Nephron progenitor cell (in vitro differentiated cells): ENCODE measurements at regions not wholly inside any gene's neighbourhood (a gene's known extent, or its start where the extent isn't known, plus 50 kb on each side); places are given as distances from the start of the nearest gene placed in this dataset.
A peak's percentile ranks its signal among the peaks of the same experiment; 100 is the strongest.

Experiments used
- DNase-seq: peaks from one replicate; pipeline ENCODE4 v3.0.0; 2021
- H3K27ac Mint-ChIP-seq: 2 replicates; pipeline ENCODE4 v1.8.0; 2021; ENCODE audit warnings: mild to moderate bottlenecking, moderate library complexity, mixed read lengths
- H3K27me3 Mint-ChIP-seq: 2 replicates; pipeline ENCODE4 v1.8.0; 2021; ENCODE audit warnings: mild to moderate bottlenecking, low read depth, mixed read lengths; ENCODE audit not compliant: poor library complexity
- H3K36me3 Mint-ChIP-seq: 2 replicates; pipeline ENCODE4 v1.8.0; 2021; ENCODE audit warnings: low read depth, mixed read lengths
- H3K4me1 Mint-ChIP-seq: 2 replicates; pipeline ENCODE4 v1.8.0; 2021; ENCODE audit warnings: mixed read lengths
- H3K4me3 Mint-ChIP-seq: 2 replicates; pipeline ENCODE4 v1.8.0; 2021; ENCODE audit warnings: mild to moderate bottlenecking, moderate library complexity, mixed read lengths
- H3K9me3 Mint-ChIP-seq: 2 replicates; pipeline ENCODE4 v1.8.0; 2021; ENCODE audit warnings: mild to moderate bottlenecking, moderate library complexity, mixed read lengths
- CTCF ChIP-seq: fragments of 200-600 bp; sonication (generic); IDR thresholded peaks from 2 replicates; pipeline ENCODE4 v1.5.0; 2021; ENCODE audit warnings: antibody characterized with exemption

GRCh38 chr1:29868096-29868495 is 631.8 kb downstream of the PTPRU start:
- TF ChIP-seq CTCF = no peak
- H3K4me3 Mint-ChIP-seq = no peak overlapping the region
- H3K27ac Mint-ChIP-seq = no peak overlapping the region
- H3K4me1 Mint-ChIP-seq = peaks cover 28% of the 10 kb centered on the region
- peaks cover 6% of the 10 kb centered on the region for H3K9me3 Mint-ChIP-seq
- no peak for DNase-seq
- H3K36me3 Mint-ChIP-seq = no peaks in the 10 kb centered on the region
- peaks cover 3% of the 10 kb centered on the region for H3K27me3 Mint-ChIP-seq

GRCh38 chr1:29865051-29865450 is 628.7 kb downstream of the PTPRU start:
- peaks cover 28% of the 10 kb centered on the region for H3K4me1 Mint-ChIP-seq
- H3K36me3 Mint-ChIP-seq = peaks cover 6% of the 10 kb centered on the region
- peaks cover 3% of the 10 kb centered on the region for H3K27me3 Mint-ChIP-seq
- DNase-seq = no peak
- peak overlapping the region; percentile 41 for H3K27ac Mint-ChIP-seq
- H3K4me3 Mint-ChIP-seq = peak overlapping the region; percentile 8
- H3K9me3 Mint-ChIP-seq = peaks cover 20% of the 10 kb centered on the region
- no peak for TF ChIP-seq CTCF

GRCh38 chr1:29864431-29865022 is 628.2 kb downstream of the PTPRU start:
- Mint-ChIP-seq H3K27me3 (peaks cover 3% of the 10 kb centered on the region), H3K4me3 (no peak overlapping the region), H3K36me3 (peaks cover 6% of the 10 kb centered on the region), H3K27ac (no peak overlapping the region), H3K9me3 (peaks cover 16% of the 10 kb centered on the region), H3K4me1 (peaks cover 28% of the 10 kb centered on the region)
- TF ChIP-seq CTCF = no peak
- DNase-seq = no peak

- H3K27me3 Mint-ChIP-seq = peaks cover 2% of the 10 kb centered on the region
- DNase-seq = no peak
- peaks cover 14% of the 10 kb centered on the region for H3K9me3 Mint-ChIP-seq
These were observed 625.6 kb downstream of the PTPRU start for GRCh38 chr1:29861922-29862321.

GRCh38 chr1:29861446-29861845 is 625.1 kb downstream of the PTPRU start:
- TF ChIP-seq CTCF = no peak
- Mint-ChIP-seq H3K36me3 (peaks cover 6% of the 10 kb centered on the region), H3K4me3 (no peak overlapping the region), H3K4me1 (peaks cover 29% of the 10 kb centered on the region), H3K27me3 (no peaks in the 10 kb centered on the region), H3K9me3 (peaks cover 14% of the 10 kb centered on the region), H3K27ac (no peak overlapping the region)
- DNase-seq = no peak

More at GRCh38 chr1:29861922-29862321, 625.6 kb downstream of the PTPRU start:
- Mint-ChIP-seq H3K27ac (no peak overlapping the region), H3K4me1 (peaks cover 29% of the 10 kb centered on the region), H3K36me3 (peaks cover 6% of the 10 kb centered on the region), H3K4me3 (no peak overlapping the region)
- no peak for TF ChIP-seq CTCF

GRCh38 chr1:29860681-29861080 is 624.4 kb downstream of the PTPRU start:
- Mint-ChIP-seq H3K36me3 (peaks cover 6% of the 10 kb centered on the region), H3K27me3 (no peaks in the 10 kb centered on the region), H3K27ac (no peak overlapping the region), H3K4me1 (peaks cover 29% of the 10 kb centered on the region), H3K9me3 (peaks cover 14% of the 10 kb centered on the region), H3K4me3 (no peak overlapping the region)
- no peak for TF ChIP-seq CTCF
- DNase-seq = no peak
